Osteocyte (in vitro differentiated cells): ENCODE measurements at regions not wholly inside any gene's neighbourhood (a gene's known extent, or its start where the extent isn't known, plus 50 kb on each side); places are given as distances from the start of the nearest gene placed in this dataset.
A peak's percentile ranks its signal among the peaks of the same experiment; 100 is the strongest.

Experiments used
- DNase-seq: peaks from one replicate; pipeline ENCODE4 v3.0.0; 2021; ENCODE audit warnings: mixed read lengths; ENCODE audit not compliant: unreplicated experiment; ENCODE audit errors: extremely low spot score
- H3K27ac Mint-ChIP-seq: one replicate; pipeline ENCODE4 v1.8.0; 2021; ENCODE audit warnings: mild to moderate bottlenecking, mixed read lengths; ENCODE audit not compliant: unreplicated experiment
- H3K27me3 Mint-ChIP-seq: one replicate; pipeline ENCODE4 v1.8.0; 2021; ENCODE audit warnings: mixed read lengths; ENCODE audit not compliant: unreplicated experiment
- H3K36me3 Mint-ChIP-seq: one replicate; pipeline ENCODE4 v1.8.0; 2021; ENCODE audit warnings: mixed read lengths; ENCODE audit not compliant: unreplicated experiment
- H3K4me1 Mint-ChIP-seq: one replicate; pipeline ENCODE4 v1.8.0; 2021; ENCODE audit warnings: mixed read lengths; ENCODE audit not compliant: unreplicated experiment
- H3K4me3 Mint-ChIP-seq: one replicate; pipeline ENCODE4 v1.8.0; 2021; ENCODE audit warnings: mild to moderate bottlenecking, moderate library complexity, mixed read lengths; ENCODE audit not compliant: unreplicated experiment
- H3K9me3 Mint-ChIP-seq: one replicate; pipeline ENCODE4 v1.8.0; 2021; ENCODE audit warnings: mixed read lengths; ENCODE audit not compliant: unreplicated experiment
- CTCF ChIP-seq: fragments of 200-600 bp; sonication (generic); IDR thresholded peaks from 2 replicates; pipeline ENCODE4 v1.5.0; 2021; ENCODE audit warnings: antibody characterized with exemption, mild to moderate bottlenecking, moderate library complexity

DNA sequence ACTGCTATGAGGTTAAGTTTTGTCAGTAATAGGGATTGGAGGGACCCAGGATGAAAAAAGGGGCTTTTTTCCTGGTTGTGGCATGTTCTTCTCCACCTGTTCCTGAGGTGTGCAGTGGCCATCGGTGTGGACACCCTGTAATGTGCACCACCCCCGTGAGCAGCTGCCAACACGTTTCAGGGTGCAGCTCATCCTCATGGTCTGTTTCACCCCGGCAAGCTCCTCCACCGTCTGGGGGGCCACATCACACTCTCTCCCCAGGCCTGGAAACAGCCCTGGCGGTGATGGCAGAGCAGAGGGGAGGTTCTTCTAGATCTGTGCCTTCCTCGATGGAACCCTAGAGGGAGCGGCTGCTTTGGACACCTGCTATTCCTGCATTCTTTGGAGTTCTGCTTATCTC lies 435.4 kb downstream of the MATN1 start:
- no peaks in the 10 kb centered on the region for H3K36me3 Mint-ChIP-seq
- no peaks in the 10 kb centered on the region for H3K9me3 Mint-ChIP-seq
- H3K4me3 Mint-ChIP-seq = no peak overlapping the region
- H3K27ac Mint-ChIP-seq = no peak overlapping the region
- H3K27me3 Mint-ChIP-seq = peaks cover 3% of the 10 kb centered on the region
- TF ChIP-seq CTCF = no peak
- DNase-seq = peak; percentile 77
- H3K4me1 Mint-ChIP-seq = no peaks in the 10 kb centered on the region

DNA sequence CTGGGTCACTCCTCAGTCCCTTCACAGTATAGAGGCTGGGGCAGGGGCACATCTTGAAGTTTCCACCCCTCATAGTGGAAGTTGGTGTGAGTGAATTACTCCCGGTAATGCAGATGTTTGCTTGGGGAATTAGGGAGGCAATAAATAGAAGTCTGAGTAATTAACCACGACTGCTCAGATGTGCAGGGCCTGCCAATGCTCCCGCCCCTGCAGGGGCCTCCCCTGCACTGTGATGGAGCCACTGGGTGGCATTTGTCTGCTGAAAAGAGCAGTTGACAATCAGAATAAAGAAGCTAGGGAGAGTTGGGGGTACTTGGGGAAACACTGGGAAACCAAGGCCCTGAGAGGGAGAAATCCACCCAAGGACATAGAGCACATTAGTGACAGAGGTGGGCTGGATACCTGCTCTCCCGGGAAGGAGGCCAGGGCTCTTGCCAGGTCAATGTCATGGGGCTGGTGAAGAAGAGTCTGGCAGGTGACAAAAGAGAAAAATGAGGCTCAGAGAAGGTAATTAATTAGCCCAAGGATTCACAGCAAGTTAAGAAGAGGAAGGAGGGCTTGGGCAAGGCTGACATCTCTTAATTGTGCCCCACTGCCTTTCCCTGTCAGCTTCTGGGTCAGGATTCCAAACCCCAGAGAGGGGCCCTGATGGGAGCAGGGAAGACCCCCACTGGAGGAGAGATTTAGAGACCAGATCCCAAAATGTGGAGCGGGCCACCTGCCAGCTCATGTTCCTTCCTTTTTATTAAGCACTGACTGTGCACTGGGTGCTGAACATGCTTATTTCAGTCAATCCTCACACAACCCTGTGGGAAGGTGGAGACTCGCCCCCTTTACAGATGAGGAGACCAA lies 436.2 kb downstream of the MATN1 start:
- Mint-ChIP-seq H3K27me3 (peaks cover 5% of the 10 kb centered on the region), H3K36me3 (no peaks in the 10 kb centered on the region)
- TF ChIP-seq CTCF = no peak

GRCh38 chr1:30286241-30286987 lies 437.0 kb downstream of the MATN1 start:
- H3K4me3 Mint-ChIP-seq = no peak overlapping the region
- no peak for TF ChIP-seq CTCF
- no peaks in the 10 kb centered on the region for H3K4me1 Mint-ChIP-seq
- peaks cover 4% of the 10 kb centered on the region for H3K27me3 Mint-ChIP-seq
- peak; percentile 83 for DNase-seq
- H3K27ac Mint-ChIP-seq = no peak overlapping the region
- no peaks in the 10 kb centered on the region for H3K36me3 Mint-ChIP-seq
- H3K9me3 Mint-ChIP-seq = no peaks in the 10 kb centered on the region

More for the DNA sequence above, 436.2 kb downstream of the MATN1 start:
- no peaks in the 10 kb centered on the region for H3K4me1 Mint-ChIP-seq
- DNase-seq = peak; percentile 78
- no peak overlapping the region for H3K27ac Mint-ChIP-seq
- no peaks in the 10 kb centered on the region for H3K9me3 Mint-ChIP-seq
- no peak overlapping the region for H3K4me3 Mint-ChIP-seq

GRCh38 chr1:30285501-30285932 lies 437.9 kb downstream of the MATN1 start:
- H3K27me3 Mint-ChIP-seq = peaks cover 3% of the 10 kb centered on the region
- H3K4me1 Mint-ChIP-seq = no peaks in the 10 kb centered on the region
- H3K4me3 Mint-ChIP-seq = no peak overlapping the region
- H3K9me3 Mint-ChIP-seq = no peaks in the 10 kb centered on the region
- H3K36me3 Mint-ChIP-seq = no peaks in the 10 kb centered on the region
- peak; percentile 76 for DNase-seq
- no peak for TF ChIP-seq CTCF
- no peak overlapping the region for H3K27ac Mint-ChIP-seq
